Left ventricle myocardium superior (tissue), 1 donor: ENCODE measurements at regions not wholly inside any gene's neighbourhood (a gene's known extent, or its start where the extent isn't known, plus 50 kb on each side); places are given as distances from the start of the nearest gene placed in this dataset.

ENCODE experiments used
- ATAC-seq: fragments of 200-7000 bp; cut with Tn5 transposase; one replicate; pipeline ENCODE4 v1.9.1; 2020; ENCODE audit warnings: mild to moderate bottlenecking, moderate library complexity
- DNase-seq: peaks from one replicate; pipeline ENCODE4 v3.0.0-alpha.2; 2020
- intact Hi-C: fragments of 100-400 bp; cut with micrococcal nuclease; formaldehyde crosslinking; loops from one replicate; pipeline ENCODE4 v1.11.0; 2022
- donor health status: DM: no; HTN: yes; CAD: no; lungs with severe emphysema.

GRCh38 chr18:45253056-45253565 is 362.2 kb upstream of the SLC14A2 start:
- no peak for ATAC-seq
- intact Hi-C loops: no loop called here
- DNase-seq: no peak

- intact Hi-C loops: no loop called here
- ATAC-seq (peak; percentile 4), DNase-seq (peak; percentile 56)
Observed at GRCh38 chr18:45253973-45254708, 361.1 kb upstream of the SLC14A2 start.

GRCh38 chr18:45254709-45255082 is 360.6 kb upstream of the SLC14A2 start:
- ATAC-seq: peak; percentile 90
- peak; percentile 85 for DNase-seq
- intact Hi-C loops: no loop called here

GRCh38 chr18:45255197-45255890 is 359.9 kb upstream of the SLC14A2 start:
- DNase-seq (no peak), ATAC-seq (peak; percentile 86)
- intact Hi-C loops: no loop called here

GRCh38 chr18:45260125-45260524 is 355.2 kb upstream of the SLC14A2 start:
- DNase-seq: no peak
- no peak for ATAC-seq
- intact Hi-C loops: no loop called here

GRCh38 chr18:45266023-45266422 is 349.3 kb upstream of the SLC14A2 start:
- ATAC-seq: no peak

GRCh38 chr18:45267622-45268021 is 347.7 kb upstream of the SLC14A2 start:
- no peak for ATAC-seq
- no peak for DNase-seq

More at GRCh38 chr18:45266023-45266422, 349.3 kb upstream of the SLC14A2 start:
- intact Hi-C loops: no loop called here
- DNase-seq: no peak

GRCh38 chr18:45268583-45268982 is 346.7 kb upstream of the SLC14A2 start:
- intact Hi-C loops: no loop called here
- DNase-seq (no peak), ATAC-seq (no peak)

More at GRCh38 chr18:45267622-45268021, 347.7 kb upstream of the SLC14A2 start:
- intact Hi-C loops: no loop called here

- intact Hi-C loops: no loop called here
- ATAC-seq (no peak), DNase-seq (no peak)
Observed at GRCh38 chr18:45270289-45270771, 344.9 kb upstream of the SLC14A2 start.

GRCh38 chr18:45274026-45274425 is 341.2 kb upstream of the SLC14A2 start:
- ATAC-seq (no peak), DNase-seq (no peak)
- intact Hi-C loops: no loop called here

GRCh38 chr18:45275367-45276113 is 339.7 kb upstream of the SLC14A2 start:
- ATAC-seq: no peak

GRCh38 chr18:45276878-45277277 is 338.4 kb upstream of the SLC14A2 start:
- no peak for ATAC-seq
- intact Hi-C loops: no loop called here

More at GRCh38 chr18:45275367-45276113, 339.7 kb upstream of the SLC14A2 start:
- DNase-seq: no peak
- intact Hi-C loops: no loop called here

GRCh38 chr18:45277908-45278307 is 337.4 kb upstream of the SLC14A2 start:
- ATAC-seq (no peak), DNase-seq (no peak)
- intact Hi-C loops: no loop called here

More at GRCh38 chr18:45276878-45277277, 338.4 kb upstream of the SLC14A2 start:
- DNase-seq: no peak

GRCh38 chr18:45280481-45281276 is 334.6 kb upstream of the SLC14A2 start:
- intact Hi-C loops: no loop called here
- ATAC-seq (no peak), DNase-seq (no peak)

- ATAC-seq (no peak), DNase-seq (no peak)
- intact Hi-C loops: no loop called here
Observed at GRCh38 chr18:45282101-45282812, 333.0 kb upstream of the SLC14A2 start.

GRCh38 chr18:45284174-45284573 is 331.1 kb upstream of the SLC14A2 start:
- no peak for ATAC-seq
- DNase-seq: no peak
- intact Hi-C loops: no loop called here

GRCh38 chr18:45284851-45285250 is 330.4 kb upstream of the SLC14A2 start:
- no peak for DNase-seq
- no peak for ATAC-seq
- intact Hi-C loops: no loop called here

GRCh38 chr18:45285251-45285650 is 330.0 kb upstream of the SLC14A2 start:
- no peak for DNase-seq
- intact Hi-C loops: no loop called here
- ATAC-seq: no peak
